ENCODE measurements at regions not wholly inside any gene's neighbourhood (a gene's known extent, or its start where the extent isn't known, plus 50 kb on each side); places are given as distances from the start of the nearest gene placed in this dataset.

DNA sequence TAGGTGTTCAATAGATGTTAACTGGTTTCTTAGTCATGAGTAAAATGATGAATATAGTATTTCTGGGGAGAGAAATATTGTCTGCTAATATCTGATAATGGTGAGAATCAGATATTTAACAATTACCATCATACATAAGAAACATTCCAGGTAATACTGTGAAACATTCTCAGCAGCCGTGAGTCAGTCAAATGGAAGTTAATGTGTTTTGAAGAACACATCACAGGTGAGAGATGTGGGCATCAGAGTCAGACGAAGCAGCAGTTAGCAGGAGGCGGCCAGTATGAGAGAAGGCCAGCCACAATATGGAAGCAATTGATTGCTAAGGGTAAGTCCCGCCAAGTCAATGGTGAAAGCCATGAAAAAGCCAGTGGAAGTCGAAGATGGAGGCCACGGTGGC, 1035.9 kb downstream of the TUSC7 start:
- Histone ChIP-seq H3K27ac (ENCODE audit: low read length) (no peak overlapping the region), H3K4me1 (ENCODE audit: control insufficient read depth, low read depth, low read length) (no peaks in the 10 kb centered on the region), H3K27me3 (ENCODE audit: control insufficient read depth, insufficient read depth, low read length) (no peaks in the 10 kb centered on the region), H3K9me3 (ENCODE audit: control insufficient read depth, low read depth, low read length) (no peaks in the 10 kb centered on the region), H3K36me3 (ENCODE audit: control insufficient read depth, low read depth, low read length) (no peaks in the 10 kb centered on the region), H3K9ac (ENCODE audit: low read length) (no peak overlapping the region), H3K4me3 (ENCODE audit: low read length) (no peak overlapping the region)

- Histone ChIP-seq H3K4me1 (ENCODE audit: control insufficient read depth, low read depth, low read length) (no peaks in the 10 kb centered on the region), H3K4me3 (ENCODE audit: low read length) (no peak overlapping the region), H3K9ac (ENCODE audit: low read length) (no peak overlapping the region), H3K27ac (ENCODE audit: low read length) (no peak overlapping the region), H3K27me3 (ENCODE audit: control insufficient read depth, insufficient read depth, low read length) (no peaks in the 10 kb centered on the region), H3K9me3 (ENCODE audit: control insufficient read depth, low read depth, low read length) (no peaks in the 10 kb centered on the region), H3K36me3 (ENCODE audit: control insufficient read depth, low read depth, low read length) (no peaks in the 10 kb centered on the region)
Observed at GRCh38 chr3:117746066-117746465, 1036.5 kb downstream of the TUSC7 start.

DNA sequence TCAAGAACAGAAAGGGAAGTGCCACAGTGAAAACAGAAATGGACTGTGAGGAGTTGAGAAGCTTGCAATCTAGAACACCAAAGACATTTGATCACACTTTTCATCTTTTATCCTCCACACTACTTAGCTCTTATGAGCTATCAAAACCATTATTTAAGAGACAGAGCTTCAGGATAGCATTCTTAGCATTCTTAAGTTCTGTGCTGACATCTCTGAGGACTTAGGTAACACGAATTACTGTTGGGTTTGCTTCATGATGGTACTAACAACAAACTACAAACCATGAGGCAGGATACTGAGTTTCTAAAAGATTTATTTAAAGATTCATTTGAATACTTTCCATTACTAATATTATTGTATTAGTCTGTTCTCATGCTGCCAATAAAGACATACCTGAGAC, 1038.6 kb downstream of the TUSC7 start:
- H3K4me1 ChIP-seq (ENCODE audit: control insufficient read depth, low read depth, low read length), result no peaks in the 10 kb centered on the region
- H3K27ac ChIP-seq (ENCODE audit: low read length), result no peak overlapping the region
- no peaks in the 10 kb centered on the region for H3K9me3 ChIP-seq (ENCODE audit: control insufficient read depth, low read depth, low read length)
- no peaks in the 10 kb centered on the region for H3K36me3 ChIP-seq (ENCODE audit: control insufficient read depth, low read depth, low read length)
- H3K4me3 ChIP-seq (ENCODE audit: low read length), result no peak overlapping the region
- no peaks in the 10 kb centered on the region for H3K27me3 ChIP-seq (ENCODE audit: control insufficient read depth, insufficient read depth, low read length)
- no peak overlapping the region for H3K9ac ChIP-seq (ENCODE audit: low read length)

DNA sequence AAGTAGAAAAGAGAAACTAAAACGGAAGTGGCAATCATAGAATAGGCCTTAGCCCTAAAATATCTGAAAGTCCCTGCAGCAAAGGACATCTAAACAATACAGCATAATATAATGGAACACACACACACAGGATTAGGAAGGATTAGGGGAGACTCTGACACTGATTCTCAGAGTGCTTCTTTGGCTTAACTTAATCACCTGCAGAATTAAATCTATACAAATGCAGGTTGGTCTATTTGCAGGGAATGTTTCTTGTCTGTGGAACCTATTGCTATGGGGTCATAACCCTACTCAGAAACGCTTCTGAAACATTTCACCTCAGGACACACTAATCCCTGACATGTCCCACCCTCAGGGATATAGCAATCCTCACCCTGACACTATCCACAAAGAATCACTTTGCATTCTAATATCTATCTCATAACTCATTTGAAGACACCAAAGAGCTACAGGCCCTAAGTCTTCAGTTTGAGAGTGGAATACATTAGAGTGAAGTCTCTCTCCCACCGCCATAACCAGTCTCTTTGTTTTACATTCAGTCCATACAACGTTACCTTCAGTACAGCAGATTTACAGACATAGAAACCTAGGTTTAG, 1041.2 kb downstream of the TUSC7 start:
- H3K36me3 ChIP-seq (ENCODE audit: control insufficient read depth, low read depth, low read length), result no peaks in the 10 kb centered on the region
- no peak overlapping the region for H3K4me3 ChIP-seq (ENCODE audit: low read length)
- no peaks in the 10 kb centered on the region for H3K4me1 ChIP-seq (ENCODE audit: control insufficient read depth, low read depth, low read length)
- H3K27ac ChIP-seq (ENCODE audit: low read length), result no peak overlapping the region
- H3K27me3 ChIP-seq (ENCODE audit: control insufficient read depth, insufficient read depth, low read length), result no peaks in the 10 kb centered on the region
- no peak overlapping the region for H3K9ac ChIP-seq (ENCODE audit: low read length)
- no peaks in the 10 kb centered on the region for H3K9me3 ChIP-seq (ENCODE audit: control insufficient read depth, low read depth, low read length)

- Histone ChIP-seq H3K4me3 (ENCODE audit: low read length) (no peak overlapping the region), H3K9me3 (ENCODE audit: control insufficient read depth, low read depth, low read length) (no peaks in the 10 kb centered on the region), H3K27me3 (ENCODE audit: control insufficient read depth, insufficient read depth, low read length) (no peaks in the 10 kb centered on the region), H3K36me3 (ENCODE audit: control insufficient read depth, low read depth, low read length) (no peaks in the 10 kb centered on the region), H3K9ac (ENCODE audit: low read length) (no peak overlapping the region), H3K27ac (ENCODE audit: low read length) (no peak overlapping the region), H3K4me1 (ENCODE audit: control insufficient read depth, low read depth, low read length) (no peaks in the 10 kb centered on the region)
Observed at GRCh38 chr3:117751651-117752050, 1042.1 kb downstream of the TUSC7 start.

DNA sequence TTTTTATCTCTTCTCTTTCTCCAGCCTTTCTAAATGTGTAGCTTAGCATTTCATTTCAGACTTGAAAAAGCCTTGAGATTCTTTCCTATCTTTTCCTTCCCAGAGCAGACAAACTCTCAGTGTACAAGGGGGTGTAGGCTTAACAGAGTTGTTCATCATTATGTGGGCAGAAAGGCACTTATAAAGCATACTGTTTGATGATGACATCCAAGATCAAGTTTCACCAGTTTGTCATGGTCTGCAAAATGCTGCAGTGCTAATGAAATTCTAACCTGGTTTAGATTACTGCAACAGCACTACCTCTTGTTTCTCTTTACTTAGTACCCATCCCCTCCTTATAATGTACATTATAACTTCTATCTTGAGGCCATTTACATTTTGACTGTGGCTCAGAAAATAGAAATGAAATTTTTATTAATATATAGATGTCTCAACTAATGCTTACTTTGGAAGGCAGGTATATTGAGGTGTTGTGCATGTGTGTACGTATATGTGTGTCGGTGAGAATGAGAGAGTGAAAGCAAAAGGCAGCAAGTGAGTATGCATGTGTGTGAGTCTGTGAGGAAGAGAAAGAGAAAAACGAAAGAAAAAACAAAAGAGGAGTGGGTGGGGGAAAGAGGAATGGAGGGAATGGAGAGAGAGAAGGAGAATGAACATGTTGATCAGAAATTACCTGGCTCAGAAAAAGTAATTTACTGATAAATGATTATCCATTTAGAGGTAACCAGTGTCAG, 1043.6 kb downstream of the TUSC7 start:
- no peaks in the 10 kb centered on the region for H3K27me3 ChIP-seq (ENCODE audit: control insufficient read depth, insufficient read depth, low read length)
- H3K9ac ChIP-seq (ENCODE audit: low read length), result no peak overlapping the region
- H3K36me3 ChIP-seq (ENCODE audit: control insufficient read depth, low read depth, low read length), result no peaks in the 10 kb centered on the region
- no peak overlapping the region for H3K4me3 ChIP-seq (ENCODE audit: low read length)
- no peaks in the 10 kb centered on the region for H3K4me1 ChIP-seq (ENCODE audit: control insufficient read depth, low read depth, low read length)
- H3K27ac ChIP-seq (ENCODE audit: low read length), result no peak overlapping the region
- H3K9me3 ChIP-seq (ENCODE audit: control insufficient read depth, low read depth, low read length), result no peaks in the 10 kb centered on the region

- Histone ChIP-seq H3K27me3 (ENCODE audit: control insufficient read depth, insufficient read depth, low read length) (no peaks in the 10 kb centered on the region), H3K27ac (ENCODE audit: low read length) (no peak overlapping the region), H3K9me3 (ENCODE audit: control insufficient read depth, low read depth, low read length) (no peaks in the 10 kb centered on the region), H3K4me1 (ENCODE audit: control insufficient read depth, low read depth, low read length) (no peaks in the 10 kb centered on the region), H3K9ac (ENCODE audit: low read length) (no peak overlapping the region), H3K36me3 (ENCODE audit: control insufficient read depth, low read depth, low read length) (no peaks in the 10 kb centered on the region), H3K4me3 (ENCODE audit: low read length) (no peak overlapping the region)
Observed at GRCh38 chr3:117754058-117754457, 1044.5 kb downstream of the TUSC7 start.

- Histone ChIP-seq H3K27ac (ENCODE audit: low read length) (no peak overlapping the region), H3K9ac (ENCODE audit: low read length) (no peak overlapping the region), H3K36me3 (ENCODE audit: control insufficient read depth, low read depth, low read length) (no peaks in the 10 kb centered on the region)
Observed at GRCh38 chr3:117754841-117755240, 1045.3 kb downstream of the TUSC7 start.

GRCh38 chr3:117756563-117756962, 1047.0 kb downstream of the TUSC7 start:
- no peak overlapping the region for H3K4me3 ChIP-seq (ENCODE audit: low read length)
- H3K9me3 ChIP-seq (ENCODE audit: control insufficient read depth, low read depth, low read length), result no peaks in the 10 kb centered on the region
- no peak overlapping the region for H3K27ac ChIP-seq (ENCODE audit: low read length)
- H3K9ac ChIP-seq (ENCODE audit: low read length), result no peak overlapping the region
- H3K4me1 ChIP-seq (ENCODE audit: control insufficient read depth, low read depth, low read length), result no peaks in the 10 kb centered on the region
- H3K27me3 ChIP-seq (ENCODE audit: control insufficient read depth, insufficient read depth, low read length), result no peaks in the 10 kb centered on the region
- no peaks in the 10 kb centered on the region for H3K36me3 ChIP-seq (ENCODE audit: control insufficient read depth, low read depth, low read length)

More at GRCh38 chr3:117754841-117755240, 1045.3 kb downstream of the TUSC7 start:
- H3K4me1 ChIP-seq (ENCODE audit: control insufficient read depth, low read depth, low read length), result no peaks in the 10 kb centered on the region
- H3K9me3 ChIP-seq (ENCODE audit: control insufficient read depth, low read depth, low read length), result no peaks in the 10 kb centered on the region
- H3K27me3 ChIP-seq (ENCODE audit: control insufficient read depth, insufficient read depth, low read length), result no peaks in the 10 kb centered on the region
- no peak overlapping the region for H3K4me3 ChIP-seq (ENCODE audit: low read length)

DNA sequence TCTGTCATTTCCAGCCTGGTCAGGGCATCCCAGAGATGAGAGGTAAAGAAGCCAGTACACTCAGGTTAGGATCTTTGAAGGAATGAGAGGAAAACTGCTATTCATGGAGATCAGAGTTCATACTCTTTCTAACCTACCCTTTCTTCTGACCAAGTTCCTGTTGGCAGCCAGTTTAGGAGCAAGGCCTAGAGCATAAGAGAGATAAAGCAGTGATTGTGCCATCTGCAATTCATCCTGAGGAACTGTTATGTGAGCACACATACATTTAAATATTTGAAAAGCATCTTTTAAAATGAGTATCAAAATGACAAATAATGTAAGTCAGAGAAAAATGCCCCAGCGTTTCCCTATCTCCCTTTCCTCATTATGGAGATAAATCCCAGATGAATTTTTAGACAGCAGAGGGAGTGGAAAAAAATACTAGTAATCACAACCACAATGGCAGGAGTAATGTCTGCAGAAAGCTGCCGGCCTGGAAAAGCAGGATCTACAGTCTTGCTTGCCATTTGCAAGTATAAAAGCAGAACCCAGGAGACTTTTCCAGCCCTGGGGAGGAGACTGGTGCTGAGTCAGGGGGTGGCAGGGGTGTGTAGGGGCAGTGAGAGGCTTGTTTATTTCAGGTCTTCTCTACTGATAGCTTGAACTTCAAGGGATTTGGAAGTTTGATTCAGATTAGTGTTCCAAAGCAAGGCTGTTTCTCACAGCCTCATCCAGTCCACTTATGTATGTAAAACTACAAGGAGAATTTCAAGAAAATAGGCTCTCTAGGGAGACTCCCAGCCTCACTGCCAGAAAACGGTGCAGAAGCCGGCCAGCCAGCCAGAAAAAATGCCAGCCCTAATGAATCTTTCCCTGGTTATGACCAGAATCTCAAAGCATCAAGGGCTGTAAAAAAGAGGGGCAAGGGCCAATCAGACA, 1052.4 kb downstream of the TUSC7 start:
- no peak overlapping the region for H3K27ac ChIP-seq (ENCODE audit: low read length)
- H3K9ac ChIP-seq (ENCODE audit: low read length), result no peak overlapping the region
- H3K9me3 ChIP-seq (ENCODE audit: control insufficient read depth, low read depth, low read length), result no peaks in the 10 kb centered on the region
- no peaks in the 10 kb centered on the region for H3K36me3 ChIP-seq (ENCODE audit: control insufficient read depth, low read depth, low read length)
- H3K4me1 ChIP-seq (ENCODE audit: control insufficient read depth, low read depth, low read length), result peaks cover 10% of the 10 kb centered on the region
- no peak overlapping the region for H3K4me3 ChIP-seq (ENCODE audit: low read length)
- H3K27me3 ChIP-seq (ENCODE audit: control insufficient read depth, insufficient read depth, low read length), result no peaks in the 10 kb centered on the region

DNA sequence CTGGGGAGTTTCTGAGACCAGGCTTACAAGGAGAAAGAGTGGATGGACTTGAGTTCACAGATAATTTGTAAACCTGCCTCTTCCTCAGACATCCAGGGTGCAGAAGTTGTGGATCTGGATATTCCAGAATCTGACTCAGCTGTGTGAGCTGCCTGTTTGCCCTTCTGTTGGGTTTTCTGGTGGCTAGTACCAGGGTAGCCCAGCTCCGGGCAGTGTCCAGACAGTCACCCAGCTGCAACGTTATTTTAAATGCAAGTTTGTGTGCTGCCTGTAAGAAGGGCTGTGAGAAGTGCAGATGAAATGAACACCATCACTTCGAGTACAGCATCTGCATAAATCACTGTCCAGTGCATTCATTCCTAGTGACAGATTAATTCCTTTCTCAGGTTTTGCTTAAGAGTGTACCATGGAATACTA, 1053.0 kb downstream of the TUSC7 start:
- Histone ChIP-seq H3K27me3 (ENCODE audit: control insufficient read depth, insufficient read depth, low read length) (no peaks in the 10 kb centered on the region), H3K9me3 (ENCODE audit: control insufficient read depth, low read depth, low read length) (no peaks in the 10 kb centered on the region), H3K36me3 (ENCODE audit: control insufficient read depth, low read depth, low read length) (no peaks in the 10 kb centered on the region), H3K27ac (ENCODE audit: low read length) (no peak overlapping the region), H3K9ac (ENCODE audit: low read length) (no peak overlapping the region), H3K4me3 (ENCODE audit: low read length) (no peak overlapping the region), H3K4me1 (ENCODE audit: control insufficient read depth, low read depth, low read length) (peaks cover 10% of the 10 kb centered on the region)

Data from iPS-18a (cell line).